Activated T-cell treated with anti-CD3 and anti-CD28 coated beads for 48 hours (primary cell): ENCODE measurements at regions not wholly inside any gene's neighbourhood (a gene's known extent, or its start where the extent isn't known, plus 50 kb on each side); places are given as distances from the start of the nearest gene placed in this dataset.

Source experiments
- DNase-seq: peaks from one replicate; pipeline ENCODE4 v3.0.0-alpha.2; 2020; ENCODE audit warnings: low read depth

- no peak for DNase-seq
Observed at GRCh38 chr3:106175276-106175675, 306.5 kb upstream of the CBLB start.

- DNase-seq: peak; percentile 30
Observed at GRCh38 chr3:106176734-106177133, 307.9 kb upstream of the CBLB start.

GRCh38 chr3:106182950-106183511, 314.2 kb upstream of the CBLB start:
- DNase-seq: no peak

GRCh38 chr3:106183762-106184391, 315.1 kb upstream of the CBLB start:
- no peak for DNase-seq

- DNase-seq: no peak
Observed at GRCh38 chr3:106184540-106185457, 316.0 kb upstream of the CBLB start.

GRCh38 chr3:106185949-106186348, 317.1 kb upstream of the CBLB start:
- no peak for DNase-seq

- DNase-seq: no peak
Observed at GRCh38 chr3:106190296-106190695, 321.5 kb upstream of the CBLB start.

GRCh38 chr3:106191211-106191610, 322.4 kb upstream of the CBLB start:
- no peak for DNase-seq

- DNase-seq: no peak
Observed at GRCh38 chr3:106191913-106192312, 323.1 kb upstream of the CBLB start.

- no peak for DNase-seq
Observed at GRCh38 chr3:106193876-106194275, 325.1 kb upstream of the CBLB start.

GRCh38 chr3:106194726-106195125, 325.9 kb upstream of the CBLB start:
- DNase-seq: no peak

- DNase-seq: no peak
Observed at GRCh38 chr3:106197532-106198194, 328.9 kb upstream of the CBLB start.

GRCh38 chr3:106204160-106204868, 335.5 kb upstream of the CBLB start:
- DNase-seq: no peak

- no peak for DNase-seq
Observed at GRCh38 chr3:106206146-106206545, 337.3 kb upstream of the CBLB start.

- DNase-seq: no peak
Observed at GRCh38 chr3:106206613-106207012, 337.8 kb upstream of the CBLB start.

- DNase-seq: no peak
Observed at GRCh38 chr3:106208251-106208650, 339.4 kb upstream of the CBLB start.

GRCh38 chr3:106208967-106209366, 340.2 kb upstream of the CBLB start:
- DNase-seq: no peak

GRCh38 chr3:106209482-106209881, 340.7 kb upstream of the CBLB start:
- DNase-seq: no peak

GRCh38 chr3:106210923-106211322, 342.1 kb upstream of the CBLB start:
- DNase-seq: no peak

GRCh38 chr3:106212665-106213222, 343.9 kb upstream of the CBLB start:
- DNase-seq: no peak

GRCh38 chr3:106213954-106214353, 345.1 kb upstream of the CBLB start:
- DNase-seq: no peak

- DNase-seq: no peak
Observed at GRCh38 chr3:106214641-106215040, 345.8 kb upstream of the CBLB start.
